HG03103 (cell line): ENCODE measurements at regions not wholly inside any gene's neighbourhood (a gene's known extent, or its start where the extent isn't known, plus 50 kb on each side); places are given as distances from the start of the nearest gene placed in this dataset.
"Not testable (repeated sequence)": the region's sequence is repeated elsewhere in the genome, so short reads cannot be mapped to it uniquely, and the experiment has no call there.

Experiments used
- ATAC-seq: cut with Tn5 transposase; IDR thresholded peaks from one replicate; pipeline ENCODE4 v1.9.1; 2021; ENCODE audit warnings: low read depth; ENCODE audit not compliant: unreplicated experiment

- no peak for ATAC-seq
Observed at GRCh38 chr9:87353301-87353700, 144.4 kb upstream of the DAPK1 start.

- no peak for ATAC-seq
Observed at GRCh38 chr9:87354147-87354546, 143.5 kb upstream of the DAPK1 start.

DNA sequence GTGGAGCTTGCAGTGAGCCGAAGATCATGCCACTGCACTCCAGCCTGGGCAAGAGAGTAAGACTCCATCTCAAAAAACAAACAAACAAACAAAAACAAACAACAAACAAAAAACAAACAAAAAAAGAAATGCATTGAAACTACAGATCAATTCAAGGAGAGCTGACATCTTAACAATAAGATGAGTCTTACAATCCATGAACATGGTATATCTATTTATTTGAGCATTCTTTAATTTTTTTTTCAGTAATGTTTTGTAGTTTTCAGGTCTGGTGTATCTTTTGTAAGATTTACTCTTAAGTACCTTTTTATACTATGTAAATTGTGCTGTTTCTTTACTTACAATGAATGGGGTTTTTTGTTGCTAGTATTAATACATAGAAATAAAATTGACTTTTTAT is 140.1 kb upstream of the DAPK1 start:
- ATAC-seq, result no peak

GRCh38 chr9:87359264-87359663 is 138.4 kb upstream of the DAPK1 start:
- no peak for ATAC-seq

GRCh38 chr9:87359958-87360601 is 137.6 kb upstream of the DAPK1 start:
- ATAC-seq, result no peak

DNA sequence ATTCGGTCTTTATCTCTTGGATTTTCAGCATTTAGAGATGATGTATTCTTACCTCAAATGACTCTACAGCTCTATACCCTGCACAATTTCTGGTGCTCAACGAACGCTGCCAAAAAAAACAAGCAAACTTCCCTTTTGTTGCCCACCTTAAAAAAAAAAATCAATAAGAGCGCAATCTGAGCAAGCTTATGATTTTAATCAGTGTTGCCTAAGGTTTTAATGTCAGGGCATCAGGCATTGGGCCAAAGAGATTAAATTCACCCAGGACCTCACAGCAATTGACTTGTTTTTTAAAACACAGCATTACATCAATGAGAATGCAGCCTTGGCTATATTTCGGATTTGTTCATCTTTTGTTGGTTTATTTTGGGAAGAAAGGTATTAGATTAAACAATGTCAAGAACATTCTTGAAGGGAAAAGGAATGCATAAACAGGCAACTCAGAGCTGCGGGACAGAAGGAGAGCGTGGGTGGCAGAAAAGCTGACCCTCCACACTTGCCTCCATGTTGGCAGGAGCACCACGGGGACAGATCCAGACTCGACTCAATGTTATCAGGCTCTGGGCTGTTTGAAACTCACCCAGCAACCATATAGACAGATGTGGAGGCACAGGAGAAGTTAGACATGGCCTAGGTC is 127.5 kb upstream of the DAPK1 start:
- ATAC-seq, result no peak

DNA sequence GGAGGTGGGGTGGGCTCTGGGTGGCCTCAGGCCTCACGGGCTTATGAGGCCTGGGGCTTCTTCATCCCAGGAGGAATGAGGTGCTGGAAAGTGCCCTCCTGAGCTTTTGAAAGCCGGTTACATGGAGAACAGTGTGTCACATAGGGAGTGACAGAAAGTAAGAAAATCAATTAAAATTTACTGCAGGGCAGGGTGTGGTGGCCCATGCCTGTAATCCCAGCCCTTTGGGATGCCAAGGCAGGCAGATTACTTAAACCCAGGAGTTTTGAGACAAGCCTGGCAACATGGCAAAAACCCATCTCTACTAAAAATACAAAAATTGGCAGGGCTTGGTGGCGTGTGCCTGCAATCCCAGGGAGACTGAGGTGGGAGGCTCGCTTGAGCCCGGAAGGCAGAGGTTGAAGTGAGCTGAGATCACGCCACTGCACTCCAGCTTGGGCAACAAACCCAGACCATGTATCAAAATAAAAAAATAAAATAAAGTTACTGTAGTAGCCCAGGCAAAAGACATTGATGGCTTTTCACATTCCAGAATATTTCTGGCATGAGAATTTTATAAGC is 125.8 kb upstream of the DAPK1 start:
- ATAC-seq, result no peak

GRCh38 chr9:87372356-87372851 is 125.3 kb upstream of the DAPK1 start:
- ATAC-seq, result no peak

GRCh38 chr9:87374023-87374919 is 123.4 kb upstream of the DAPK1 start:
- not testable (repeated sequence) for ATAC-seq

DNA sequence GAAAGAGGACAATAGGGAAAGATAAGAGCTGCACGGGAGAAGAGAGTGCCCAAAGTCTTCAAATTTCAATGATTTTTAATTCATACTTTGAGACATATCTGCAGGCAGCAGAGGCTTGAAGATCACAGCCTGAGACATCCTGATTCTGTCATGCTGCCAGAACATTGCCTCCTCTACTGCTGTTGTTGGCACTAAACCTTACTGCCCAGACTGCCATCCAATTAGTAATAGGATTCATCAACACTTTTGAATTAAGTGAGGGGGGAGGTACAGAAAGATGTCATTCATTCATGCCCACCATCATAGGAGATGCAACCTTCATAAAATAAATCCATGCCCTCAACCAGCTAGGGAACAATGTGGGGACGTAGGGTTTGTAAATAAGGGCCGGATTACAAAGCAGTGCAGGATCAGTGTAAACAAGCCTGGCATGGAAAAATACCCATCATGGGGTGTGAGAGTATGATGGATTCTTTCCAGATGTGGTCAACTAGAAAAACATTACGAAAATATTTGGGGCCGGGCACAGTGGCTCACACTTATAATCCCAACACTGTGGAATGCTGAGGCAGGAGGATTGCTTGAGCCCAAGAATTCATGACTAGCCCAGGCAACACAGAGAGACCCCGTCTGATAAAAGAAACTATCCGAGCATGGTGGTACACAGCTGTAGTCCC is 122.1 kb upstream of the DAPK1 start:
- no peak for ATAC-seq

DNA sequence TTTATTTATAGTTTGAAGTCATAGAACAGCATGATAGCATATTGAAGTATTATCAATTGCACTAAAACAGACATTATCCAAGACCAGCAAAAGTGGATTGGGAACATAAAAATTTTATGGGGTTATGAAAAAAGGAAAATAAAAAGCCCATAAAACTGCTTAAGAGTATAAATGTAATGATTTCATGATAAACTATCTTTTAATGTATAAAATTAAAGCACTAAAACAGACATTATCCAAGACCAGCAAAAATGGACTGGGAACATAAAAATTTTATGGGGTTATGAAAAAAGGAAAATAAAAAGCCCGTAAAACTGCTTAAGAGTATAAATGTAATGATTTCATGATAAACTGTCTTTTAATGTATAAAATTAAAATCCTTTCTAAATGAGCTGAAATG is 119.0 kb upstream of the DAPK1 start:
- ATAC-seq, result no peak

DNA sequence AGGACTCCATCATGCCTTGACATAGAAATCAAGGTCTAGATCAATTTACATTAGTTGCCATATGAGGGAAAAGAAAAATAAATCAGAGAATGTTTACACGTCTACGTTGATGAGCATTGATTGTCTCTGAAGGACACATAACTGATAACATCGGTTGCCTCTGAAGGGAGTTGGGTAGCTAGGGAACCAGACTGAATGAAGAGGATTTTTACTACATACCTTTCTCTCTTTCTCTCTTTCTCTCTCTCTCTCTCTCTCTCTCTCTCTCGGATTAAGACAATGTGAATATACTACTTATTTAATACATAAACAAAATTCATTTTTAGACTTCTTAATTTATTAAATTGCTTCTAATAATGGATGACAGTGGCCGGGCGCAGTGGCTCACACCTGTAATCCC is 118.4 kb upstream of the DAPK1 start:
- no peak for ATAC-seq

DNA sequence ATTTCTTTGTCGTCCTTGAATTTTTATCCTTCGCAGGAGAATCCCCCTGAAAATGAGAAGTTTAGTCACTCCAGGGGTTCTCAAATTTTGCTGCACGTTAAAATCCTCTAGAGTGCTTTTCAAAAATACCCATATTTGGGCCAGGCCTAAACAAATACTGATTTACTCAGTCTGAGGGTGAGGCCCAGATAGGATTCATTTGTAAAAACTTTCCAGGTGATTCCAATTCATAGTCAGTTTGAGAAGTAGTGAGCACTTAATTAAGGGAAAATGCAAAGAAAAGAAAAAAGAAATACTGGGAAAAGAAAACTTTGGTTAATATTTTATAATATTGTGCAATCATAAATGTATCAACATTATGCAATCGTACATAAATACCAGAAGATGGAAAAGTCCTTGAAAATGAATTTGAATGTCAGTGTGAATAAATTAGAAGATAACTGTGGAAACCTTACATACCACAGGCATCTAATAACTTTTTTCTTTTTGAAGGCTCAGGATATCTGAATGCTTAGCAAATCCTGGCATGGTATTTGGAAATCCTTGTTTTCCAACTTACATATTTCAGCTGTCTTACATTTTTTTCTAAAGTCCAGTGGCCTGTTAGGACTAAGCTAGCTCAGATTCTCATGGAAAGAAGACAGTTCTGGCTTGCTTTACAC is 116.5 kb upstream of the DAPK1 start:
- no peak for ATAC-seq

DNA sequence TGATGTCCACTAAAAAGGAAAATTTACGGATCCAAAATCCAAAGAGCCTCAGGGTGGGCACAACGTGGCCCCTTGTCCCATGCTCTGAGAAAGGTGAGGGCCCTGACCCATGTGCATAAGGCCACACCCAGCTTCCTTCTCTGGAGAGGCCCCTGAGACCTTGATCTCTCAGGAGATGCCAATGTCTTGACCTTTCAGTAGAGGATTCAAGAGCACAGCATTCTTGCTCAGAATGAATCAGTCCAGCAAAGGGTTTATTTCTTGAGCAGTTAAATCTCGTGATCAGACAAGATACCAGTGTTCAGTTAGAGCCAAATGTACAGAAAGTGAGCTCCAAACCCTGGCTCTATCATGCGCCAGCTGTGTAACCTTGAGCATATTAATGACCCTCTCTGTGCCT is 115.9 kb upstream of the DAPK1 start:
- ATAC-seq, result no peak

DNA sequence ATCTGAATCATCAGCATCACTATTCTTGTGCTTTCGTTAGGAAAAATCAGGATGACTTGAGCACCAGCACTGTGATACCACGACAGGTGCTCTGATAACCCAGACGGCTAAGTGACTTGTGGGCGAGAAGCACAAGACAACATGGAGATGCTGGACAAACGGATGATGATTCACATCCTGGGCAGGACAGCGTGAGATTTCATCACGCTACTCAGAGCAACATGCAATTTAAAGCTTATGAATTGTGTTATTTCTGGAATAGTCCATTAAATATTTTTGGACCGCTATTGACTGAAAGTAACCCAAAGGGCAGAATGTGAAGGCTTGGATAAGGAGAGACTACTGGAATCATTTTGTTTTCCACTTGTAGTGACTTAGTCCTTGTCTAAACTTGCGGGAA is 114.8 kb upstream of the DAPK1 start:
- no peak for ATAC-seq

DNA sequence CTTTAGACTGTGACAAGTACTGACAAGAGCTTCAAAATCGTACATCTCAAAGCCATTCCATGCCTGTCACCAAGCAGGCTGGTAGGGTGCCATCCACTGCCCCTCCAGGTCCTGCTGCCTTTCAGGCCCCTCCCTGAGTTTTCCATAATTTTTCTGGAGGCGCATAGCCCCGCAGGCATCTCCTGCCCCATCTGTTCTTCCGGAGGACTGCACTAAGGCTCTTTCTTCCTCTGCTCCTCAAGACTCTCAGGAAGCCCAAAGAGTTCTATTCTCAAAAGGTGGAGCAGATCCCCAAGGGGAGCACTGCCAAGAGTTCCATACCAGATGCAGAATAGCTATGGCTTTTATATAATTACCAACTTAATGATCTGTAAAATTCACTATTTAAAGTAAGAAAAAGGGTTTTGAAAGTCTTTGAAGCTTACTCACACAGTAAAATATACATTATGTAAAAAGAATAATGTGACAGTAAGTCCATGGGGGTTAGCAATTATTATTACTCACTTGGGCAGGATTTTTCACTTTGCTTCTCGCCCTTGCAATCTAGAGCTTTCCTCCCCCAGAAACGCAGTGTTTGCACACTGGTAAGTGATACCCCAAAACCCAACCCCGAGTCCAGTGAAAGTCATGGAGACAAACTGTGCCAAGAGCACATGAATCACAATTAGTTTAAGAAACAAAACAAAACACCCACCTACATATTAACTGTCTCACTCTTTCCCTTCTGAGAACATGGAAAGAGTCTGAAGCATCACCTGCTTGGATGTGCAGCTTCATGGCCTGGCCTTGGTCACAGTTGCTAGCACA is 114.1 kb upstream of the DAPK1 start:
- ATAC-seq, result no peak

DNA sequence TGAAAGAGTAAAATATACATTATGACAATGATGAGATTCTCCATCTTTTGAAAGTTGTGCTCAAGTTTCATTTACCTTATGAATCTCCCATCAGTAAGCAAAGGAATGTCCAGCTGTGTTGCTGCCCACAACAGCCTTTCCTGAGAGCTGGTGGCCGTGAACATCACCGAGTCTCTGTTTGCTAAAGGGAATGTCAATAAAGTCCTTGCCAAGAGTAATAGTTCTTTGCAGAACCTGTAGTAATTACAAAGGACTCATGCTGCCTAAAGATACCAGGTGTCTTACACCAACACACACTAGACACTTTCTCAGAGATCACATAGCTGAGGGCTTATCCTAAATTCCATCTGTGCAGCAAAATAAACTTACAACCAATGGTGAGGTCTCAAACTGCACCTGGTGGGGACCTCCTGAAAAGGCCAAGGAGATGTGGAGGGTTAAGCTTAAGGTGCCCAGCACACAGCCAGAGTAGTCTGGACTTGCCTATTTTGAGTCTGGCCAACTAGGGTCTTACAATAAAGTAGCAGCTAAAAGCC is 111.1 kb upstream of the DAPK1 start:
- no peak for ATAC-seq

DNA sequence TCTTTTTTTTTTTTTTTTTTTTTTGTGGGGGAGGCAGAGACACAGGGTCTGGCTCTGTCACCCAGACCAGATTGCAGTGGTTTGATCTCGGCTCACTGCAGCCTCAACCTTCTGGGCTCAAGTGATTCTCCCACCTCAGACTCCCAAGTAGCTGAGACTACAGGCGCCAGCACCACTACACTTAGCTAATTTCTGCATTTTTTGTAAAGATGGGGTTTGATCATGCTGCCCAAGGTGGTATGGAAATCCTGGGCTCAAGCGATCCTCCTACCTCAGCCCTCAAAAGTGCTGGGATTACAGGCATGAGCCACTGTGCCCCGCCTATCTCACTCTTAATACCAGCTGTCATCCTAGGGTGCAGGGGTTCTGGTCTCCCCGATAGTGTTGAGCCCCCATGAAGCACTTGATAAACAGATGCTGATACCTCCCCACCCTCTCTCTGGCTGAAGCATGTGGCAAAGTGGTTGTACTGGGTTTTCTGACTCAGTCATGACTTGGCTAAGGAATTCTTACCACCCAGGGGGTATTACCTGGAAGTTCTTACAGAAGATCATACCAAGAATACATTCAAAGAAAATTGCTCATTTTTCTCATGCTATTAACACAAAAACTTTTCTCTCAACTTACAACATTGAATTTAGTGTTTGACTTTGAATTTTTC is 110.2 kb upstream of the DAPK1 start:
- no peak for ATAC-seq
